IMR-90 (cell line): ENCODE measurements at regions not wholly inside any gene's neighbourhood (a gene's known extent, or its start where the extent isn't known, plus 50 kb on each side); places are given as distances from the start of the nearest gene placed in this dataset.

Source experiments
- ATAC-seq: fragments of 200-7000 bp; cut with Tn5 transposase; 2 replicates; pipeline ENCODE4 v1.9.1; 2020; ENCODE audit warnings: low read depth, mild to moderate bottlenecking, moderate library complexity
- BruUV-seq: library from RNA; stranded (reverse); fragments of 400-500 nt; replicated peaks from 2 replicates; lab custom pipeline; 2021; lab: Mats Ljungman, UMichigan
- CTCF ChIA-PET: fragments of 300-600 bp; formaldehyde crosslinking; extraction: SDS; loops from one replicate; lab custom pipeline; 2021; ENCODE audit warnings: antibody characterized with exemption; lab: Yijun Ruan, JAX
- POLR2A ChIA-PET: fragments of 300-600 bp; sonication (Branson Sonifier 250); formaldehyde crosslinking; loops from one replicate; lab custom pipeline; 2022; ENCODE audit warnings: antibody characterized with exemption; ENCODE audit not compliant: unreplicated experiment; lab: Charles Lee
- DNase-seq: peaks from one replicate; pipeline ENCODE4 v3.0.0; 2013
- H2AFZ ChIP-seq: replicated peaks from 2 replicates; pipeline ENCODE3; 2013; ENCODE audit warnings: low read length, mild to moderate bottlenecking; ENCODE audit not compliant: poor library complexity
- H2AK5ac ChIP-seq: 2 replicates; pipeline ENCODE4 v1.6.1; 2013; ENCODE audit warnings: low read depth, low read length, inconsistent platforms
- H2AK9ac ChIP-seq: replicated peaks from 2 replicates; pipeline ENCODE3; 2013; ENCODE audit warnings: mild to moderate bottlenecking, low read depth, low read length, moderate library complexity; ENCODE audit not compliant: poor library complexity
- H2BK120ac ChIP-seq: 2 replicates; pipeline ENCODE4 v1.6.1; 2013; ENCODE audit warnings: low read depth, low read length, inconsistent platforms
- H2BK15ac ChIP-seq: 3 replicates; pipeline ENCODE4 v1.6.1; 2013; ENCODE audit warnings: low read depth, low read length, inconsistent platforms
- H2BK20ac ChIP-seq: 2 replicates; pipeline ENCODE4 v1.6.1; 2013; ENCODE audit warnings: low read depth, mild to moderate bottlenecking, inconsistent platforms, low read length, moderate library complexity
- H2BK5ac ChIP-seq: 2 replicates; pipeline ENCODE4 v1.6.1; 2013; ENCODE audit warnings: mild to moderate bottlenecking, low read depth, low read length, inconsistent platforms; ENCODE audit not compliant: poor library complexity, severe bottlenecking
- H3K14ac ChIP-seq: replicated peaks from 2 replicates; pipeline ENCODE4 v1.6.1; 2013; ENCODE audit warnings: low read depth, low read length, inconsistent platforms
- H3K18ac ChIP-seq: 2 replicates; pipeline ENCODE4 v1.6.1; 2013; ENCODE audit warnings: low read depth, low read length, control low read depth
- H3K23ac ChIP-seq: 2 replicates; pipeline ENCODE4 v1.6.1; 2013; ENCODE audit warnings: low read depth, low read length, inconsistent platforms
- H3K27ac ChIP-seq: 2 replicates; pipeline ENCODE4 v1.5.1; 2013; ENCODE audit warnings: mild to moderate bottlenecking, control low read depth, low read length; ENCODE audit not compliant: insufficient read depth
- H3K27me3 ChIP-seq: 2 replicates; pipeline ENCODE4 v1.6.1; 2013; ENCODE audit warnings: low read length; ENCODE audit not compliant: control insufficient read depth, insufficient read depth
- H3K36me3 ChIP-seq: 2 replicates; pipeline ENCODE4 v1.6.1; 2013; ENCODE audit warnings: low read length, mixed read lengths; ENCODE audit not compliant: control insufficient read depth, insufficient read depth
- H3K4ac ChIP-seq: 2 replicates; pipeline ENCODE4 v1.6.1; 2013; ENCODE audit warnings: low read depth, low read length, inconsistent platforms
- H3K4me1 ChIP-seq: 2 replicates; pipeline ENCODE4 v1.6.1; 2013; ENCODE audit warnings: low read length, mixed read lengths; ENCODE audit not compliant: control insufficient read depth, insufficient read depth
- H3K4me2 ChIP-seq: 2 replicates; pipeline ENCODE4 v1.6.1; 2013; ENCODE audit warnings: low read depth, mild to moderate bottlenecking, control low read depth, low read length, moderate library complexity
- H3K4me3 ChIP-seq: 2 replicates; pipeline ENCODE4 v1.5.1; 2013; ENCODE audit warnings: low read depth, mild to moderate bottlenecking, control low read depth, low read length, moderate library complexity; ENCODE audit not compliant: insufficient read depth
- H3K56ac ChIP-seq: 2 replicates; pipeline ENCODE4 v1.6.1; 2013; ENCODE audit warnings: low read length, inconsistent platforms; ENCODE audit not compliant: insufficient read depth; ENCODE audit errors: extremely low read depth
- H3K79me1 ChIP-seq, 2 experiments: 2 replicates each; pipeline ENCODE4 v1.6.1; 2013; ENCODE audit warnings: low read length in 2 of 2, inconsistent platforms in 1 of 2, low read depth in 1 of 2
- H3K9ac ChIP-seq: 2 replicates; pipeline ENCODE4 v1.6.1; 2013; ENCODE audit warnings: low read depth, low read length, control low read depth
- H3K9me1 ChIP-seq: 2 replicates; pipeline ENCODE4 v1.6.1; 2013; ENCODE audit warnings: low read length, inconsistent platforms; ENCODE audit not compliant: insufficient read depth
- H3K9me3 ChIP-seq: 2 replicates; pipeline ENCODE4 v1.6.1; 2013; ENCODE audit warnings: low read length; ENCODE audit not compliant: control insufficient read depth, insufficient read depth
- H4K20me1 ChIP-seq: 2 replicates; pipeline ENCODE4 v1.6.1; 2013; ENCODE audit warnings: low read length, inconsistent platforms; ENCODE audit not compliant: insufficient read depth
- H4K5ac ChIP-seq: 2 replicates; pipeline ENCODE4 v1.6.1; 2013; ENCODE audit warnings: mild to moderate bottlenecking, low read depth, low read length, control low read depth
- H4K8ac ChIP-seq, 2 experiments: 2 replicates each; pipeline ENCODE4 v1.6.1; 2013; ENCODE audit warnings: low read depth in 2 of 2, low read length in 2 of 2, control low read depth in 1 of 2, inconsistent platforms in 1 of 2
- H4K91ac ChIP-seq: 2 replicates; pipeline ENCODE4 v1.6.1; 2013; ENCODE audit warnings: low read depth, low read length, inconsistent platforms; ENCODE audit not compliant: insufficient read depth
- MAZ ChIP-seq: IDR thresholded peaks from 2 replicates; pipeline ENCODE4 v1.6.1; 2012; ENCODE audit warnings: low read depth, mild to moderate bottlenecking, low read length, improper control_type of control experiment, moderate library complexity, borderline replicate concordance
- RFX5 ChIP-seq: IDR thresholded peaks from 2 replicates; pipeline ENCODE4 v1.8.0; 2012; ENCODE audit warnings: low read depth, mild to moderate bottlenecking, low read length, moderate library complexity
- USF2 ChIP-seq: fragments of 150-350 bp; IDR thresholded peaks from 2 replicates; pipeline ENCODE4 v1.6.1; 2017; ENCODE audit warnings: mild to moderate bottlenecking, antibody characterized with exemption, low read length, low read depth
- WGBS, 2 experiments: methylation state at CpG; one replicate each; pipeline versions ENCODE4 v1.1.5 to v1.1.7; 2013; ENCODE audit warnings: missing lambda C conversion rate in 2 of 2; ENCODE audit not compliant: insufficient read length in 1 of 2; ENCODE audit errors: extremely low coverage in 2 of 2; 5-methylcytosine and 5-hydroxymethylcytosine counted together
- dilution Hi-C: fragments of 300-500 bp; cut with HindIII; formaldehyde crosslinking; loops from one replicate; pipeline ENCODE4 v1.14.3; 2018; ENCODE audit warnings: low sequenced_read_pairs; ENCODE audit not compliant: unreplicated experiment
- in situ Hi-C: fragments of 300-500 bp; cut with MboI; formaldehyde crosslinking; loops from 3 replicates; pipeline ENCODE4 v1.14.3; 2019; ENCODE audit warnings: low sequenced_read_pairs, inconsistent platforms, mixed read lengths
- intact Hi-C: fragments of 100-400 bp; cut with micrococcal nuclease; formaldehyde crosslinking; loops from 2 replicates; pipeline ENCODE4 v1.10.0; 2022
- TF ChIP-seq, protein P1 (sequence below): conservative IDR thresholded peaks from 2 replicates; pipeline ENCODE4 v1.5.1; 2012; ENCODE audit warnings: mild to moderate bottlenecking, low read depth, low read length, improper control_type of control experiment

DNA sequence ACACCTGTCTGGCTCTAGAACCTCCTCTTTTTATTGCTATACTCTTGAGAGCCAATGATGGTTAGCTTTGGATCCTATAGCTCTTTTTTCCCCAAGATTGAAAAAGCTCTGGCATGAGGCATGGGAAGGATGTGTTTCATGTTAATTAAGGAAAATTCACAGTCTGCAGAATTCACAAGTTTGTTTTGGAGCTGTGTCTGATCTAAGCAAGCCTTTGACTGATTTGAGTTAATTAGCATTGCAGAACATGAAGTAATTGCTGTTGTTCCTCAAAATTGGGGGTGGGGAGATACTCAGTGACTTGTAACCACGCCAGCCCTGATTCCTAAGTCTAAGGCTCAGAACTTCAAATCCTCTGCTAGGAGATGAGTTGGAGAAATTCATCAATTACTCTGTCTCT lies 205.0 kb downstream of the SUDS3 start:
- in situ Hi-C loops = no loop called here
- H2BK5ac ChIP-seq = no peak overlapping the region
- no peak overlapping the region for H3K18ac ChIP-seq
- H4K5ac ChIP-seq = no peak overlapping the region
- no peak overlapping the region for H3K4me2 ChIP-seq
- H4K91ac ChIP-seq = no peak overlapping the region
- no peak overlapping the region for H2AK9ac ChIP-seq
- TF ChIP-seq MAZ = no peak
- no peak for TF ChIP-seq RFX5
- TF ChIP-seq, protein P1, sequence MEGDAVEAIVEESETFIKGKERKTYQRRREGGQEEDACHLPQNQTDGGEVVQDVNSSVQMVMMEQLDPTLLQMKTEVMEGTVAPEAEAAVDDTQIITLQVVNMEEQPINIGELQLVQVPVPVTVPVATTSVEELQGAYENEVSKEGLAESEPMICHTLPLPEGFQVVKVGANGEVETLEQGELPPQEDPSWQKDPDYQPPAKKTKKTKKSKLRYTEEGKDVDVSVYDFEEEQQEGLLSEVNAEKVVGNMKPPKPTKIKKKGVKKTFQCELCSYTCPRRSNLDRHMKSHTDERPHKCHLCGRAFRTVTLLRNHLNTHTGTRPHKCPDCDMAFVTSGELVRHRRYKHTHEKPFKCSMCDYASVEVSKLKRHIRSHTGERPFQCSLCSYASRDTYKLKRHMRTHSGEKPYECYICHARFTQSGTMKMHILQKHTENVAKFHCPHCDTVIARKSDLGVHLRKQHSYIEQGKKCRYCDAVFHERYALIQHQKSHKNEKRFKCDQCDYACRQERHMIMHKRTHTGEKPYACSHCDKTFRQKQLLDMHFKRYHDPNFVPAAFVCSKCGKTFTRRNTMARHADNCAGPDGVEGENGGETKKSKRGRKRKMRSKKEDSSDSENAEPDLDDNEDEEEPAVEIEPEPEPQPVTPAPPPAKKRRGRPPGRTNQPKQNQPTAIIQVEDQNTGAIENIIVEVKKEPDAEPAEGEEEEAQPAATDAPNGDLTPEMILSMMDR = no peak
- no peak for TF ChIP-seq USF2
- no peaks in the 10 kb centered on the region for H3K79me1 ChIP-seq
- dilution Hi-C loops = no loop called here
- H2BK20ac ChIP-seq = no peak overlapping the region
- no peak overlapping the region for H3K27ac ChIP-seq
- no peak overlapping the region for H2BK15ac ChIP-seq
- H3K23ac ChIP-seq = no peak overlapping the region
- WGBS, 2 experiments = no CpG with 5 or more reads among the region's 1 CpG
- intact Hi-C loops = no loop called here
- ChIA-PET CTCF (no interaction called here), POLR2A (no interaction called here)
- no peak overlapping the region for H3K4ac ChIP-seq
- H4K8ac ChIP-seq = no peak overlapping the region
- no peak for ATAC-seq
- no peaks in the 10 kb centered on the region for H4K20me1 ChIP-seq
- H3K4me1 ChIP-seq = no peaks in the 10 kb centered on the region
- H3K4me3 ChIP-seq = no peak overlapping the region
- no peak overlapping the region for H3K9ac ChIP-seq
- H2AFZ ChIP-seq = no peak overlapping the region
- no peak overlapping the region for H3K14ac ChIP-seq
- H2BK120ac ChIP-seq = no peak overlapping the region
- no TSS peak for BruUV-seq
- H3K9me3 ChIP-seq = peaks cover 9% of the 10 kb centered on the region
- H2AK5ac ChIP-seq = no peak overlapping the region
- no peaks in the 10 kb centered on the region for H3K36me3 ChIP-seq
- no peaks in the 10 kb centered on the region for H3K9me1 ChIP-seq
- DNase-seq = no peak
- H3K56ac ChIP-seq = no peak overlapping the region
- H3K27me3 ChIP-seq = no peaks in the 10 kb centered on the region
